ENCODE measurements at regions not wholly inside any gene's neighbourhood (a gene's known extent, or its start where the extent isn't known, plus 50 kb on each side); places are given as distances from the start of the nearest gene placed in this dataset.

DNA sequence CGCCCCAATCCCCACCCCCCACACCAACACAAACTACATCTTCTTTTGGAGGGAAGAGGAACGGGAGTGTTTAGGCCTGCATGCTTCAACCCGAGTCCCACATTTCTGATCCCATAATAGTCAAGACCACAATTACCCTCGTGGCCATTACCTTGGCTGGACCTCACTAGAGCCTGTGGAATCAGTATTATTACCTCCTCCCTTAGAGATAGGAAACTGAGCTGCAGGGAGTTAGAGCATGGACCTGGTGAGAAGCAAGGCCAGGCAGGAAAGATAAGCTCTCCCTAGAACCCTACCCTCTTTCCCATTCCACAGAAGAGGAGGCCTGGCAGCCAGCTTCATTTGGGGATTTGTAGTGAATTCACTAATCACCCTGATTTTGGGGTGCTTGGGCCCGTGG lies 74.1 kb downstream of the NCR2 start:
- TF ChIP-seq CTCF (IDR thresholded peaks at IDR 0.05) = no peak
- TF ChIP-seq POLR2AphosphoS5 (IDR thresholded peaks at IDR 0.05; ENCODE audit: low read depth, low read length) = no peak
- TF ChIP-seq REST (IDR thresholded peaks at IDR 0.05; ENCODE audit: insufficient read depth in 1 of 2, low read depth in 2 of 2, low read length in 1 of 2) = no peak
- no peak for TF ChIP-seq SIN3A (IDR thresholded peaks at IDR 0.05; ENCODE audit: borderline replicate concordance, insufficient read depth, low read depth, low read length)
- no peak for TF ChIP-seq TCF7L2 (IDR thresholded peaks at IDR 0.05; ENCODE audit: low read depth, low read length)

Measured in Panc1 (cell line).